Skeletal muscle satellite cell (primary cell): ENCODE measurements at regions not wholly inside any gene's neighbourhood (a gene's known extent, or its start where the extent isn't known, plus 50 kb on each side); places are given as distances from the start of the nearest gene placed in this dataset.
"Not testable (repeated sequence)": the region's sequence is repeated elsewhere in the genome, so short reads cannot be mapped to it uniquely, and the experiment has no call there.

Source experiments
- H3K27me3 ChIP-seq: 2 replicates; pipeline ENCODE4 v1.7.0; 2013; ENCODE audit warnings: low read length; ENCODE audit not compliant: control insufficient read depth, insufficient read depth
- H3K36me3 ChIP-seq: 2 replicates; pipeline ENCODE4 v1.7.0; 2013; ENCODE audit warnings: mild to moderate bottlenecking, control low read depth, low read length; ENCODE audit not compliant: insufficient read depth
- H3K4me1 ChIP-seq: 2 replicates; pipeline ENCODE4 v1.7.0; 2013; ENCODE audit warnings: low read length; ENCODE audit not compliant: control insufficient read depth, insufficient read depth
- H3K4me2 ChIP-seq: 2 replicates; pipeline ENCODE4 v1.7.0; 2013; ENCODE audit warnings: mild to moderate bottlenecking, low read length
- H3K4me3 ChIP-seq: 2 replicates; pipeline ENCODE4 v1.7.0; 2013; ENCODE audit warnings: low read length
- H3K9ac ChIP-seq: 2 replicates; pipeline ENCODE4 v1.7.0; 2013; ENCODE audit warnings: mild to moderate bottlenecking, low read depth, low read length, moderate library complexity
- H3K9me3 ChIP-seq: replicated peaks from 2 replicates; pipeline ENCODE4 v1.7.0; 2013; ENCODE audit warnings: mild to moderate bottlenecking, control low read depth, low read length

- Histone ChIP-seq H3K27me3 (no peaks in the 10 kb centered on the region), H3K9ac (no peak overlapping the region), H3K4me1 (peaks cover 9% of the 10 kb centered on the region), H3K4me2 (no peak overlapping the region), H3K36me3 (no peaks in the 10 kb centered on the region), H3K4me3 (no peak overlapping the region), H3K9me3 (no peaks in the 10 kb centered on the region)
Measured at GRCh38 chr4:164343472-164343976, 410.4 kb upstream of the SMIM31 start.

DNA sequence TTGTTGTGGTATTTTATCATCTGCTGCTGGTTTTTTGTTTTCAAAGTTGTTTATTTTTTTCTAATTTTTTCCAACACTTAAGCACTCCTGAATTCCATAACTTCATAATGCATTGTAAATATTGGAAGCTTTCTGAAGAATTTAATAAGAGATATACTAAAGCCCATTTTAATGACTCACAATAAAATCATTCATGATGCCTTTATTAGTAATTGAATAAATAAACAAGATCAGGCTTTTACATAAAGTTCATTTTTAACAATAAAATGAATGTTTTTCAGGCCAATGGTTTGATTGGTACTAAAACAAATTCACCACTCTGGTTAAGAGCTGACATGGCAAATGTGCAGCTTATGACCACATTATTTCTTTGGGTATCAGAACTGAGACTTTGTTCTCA is 408.2 kb upstream of the SMIM31 start:
- peaks cover 26% of the 10 kb centered on the region for H3K4me1 ChIP-seq
- no peak overlapping the region for H3K4me2 ChIP-seq
- no peaks in the 10 kb centered on the region for H3K9me3 ChIP-seq
- no peaks in the 10 kb centered on the region for H3K27me3 ChIP-seq
- no peak overlapping the region for H3K4me3 ChIP-seq
- H3K36me3 ChIP-seq, result no peaks in the 10 kb centered on the region
- no peak overlapping the region for H3K9ac ChIP-seq

- peaks cover 26% of the 10 kb centered on the region for H3K4me1 ChIP-seq
- no peaks in the 10 kb centered on the region for H3K9me3 ChIP-seq
- peak overlapping the region; percentile 35 for H3K4me2 ChIP-seq
- no peaks in the 10 kb centered on the region for H3K27me3 ChIP-seq
- H3K4me3 ChIP-seq, result no peak overlapping the region
- H3K36me3 ChIP-seq, result no peaks in the 10 kb centered on the region
- H3K9ac ChIP-seq, result no peak overlapping the region
Measured at GRCh38 chr4:164350061-164350460, 403.9 kb upstream of the SMIM31 start.

DNA sequence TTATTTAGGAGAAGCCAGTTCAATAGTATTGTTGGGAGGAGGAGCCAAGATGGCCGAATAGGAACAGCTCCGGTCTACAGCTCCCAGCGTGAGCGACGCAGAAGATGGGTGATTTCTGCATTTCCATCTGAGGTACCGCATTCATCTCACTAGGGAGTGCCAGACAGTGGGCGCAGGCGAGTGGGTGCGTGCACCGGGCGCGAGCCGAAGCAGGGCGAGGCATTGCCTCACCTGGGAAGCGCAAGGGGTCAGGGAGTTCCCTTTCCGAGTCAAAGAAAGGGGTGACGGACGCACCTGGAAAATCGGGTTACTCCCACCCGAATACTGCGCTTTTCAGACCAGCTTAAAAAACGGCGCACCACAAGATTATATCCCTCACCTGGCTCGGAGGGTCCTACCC is 403.2 kb upstream of the SMIM31 start:
- not testable (repeated sequence) for H3K9me3 ChIP-seq, H3K4me3 ChIP-seq, H3K9ac ChIP-seq, H3K36me3 ChIP-seq, H3K27me3 ChIP-seq, H3K4me2 ChIP-seq
- H3K4me1 ChIP-seq, result peaks cover 21% of the 10 kb centered on the region

GRCh38 chr4:164357957-164358356 is 396.0 kb upstream of the SMIM31 start:
- H3K36me3 ChIP-seq, result no peaks in the 10 kb centered on the region
- H3K27me3 ChIP-seq, result no peaks in the 10 kb centered on the region
- no peak overlapping the region for H3K9ac ChIP-seq
- H3K4me1 ChIP-seq, result no peaks in the 10 kb centered on the region
- H3K4me2 ChIP-seq, result no peak overlapping the region
- H3K4me3 ChIP-seq, result no peak overlapping the region
- no peaks in the 10 kb centered on the region for H3K9me3 ChIP-seq

- H3K36me3 ChIP-seq, result no peaks in the 10 kb centered on the region
- H3K27me3 ChIP-seq, result no peaks in the 10 kb centered on the region
- no peaks in the 10 kb centered on the region for H3K4me1 ChIP-seq
- no peak overlapping the region for H3K4me2 ChIP-seq
- H3K9ac ChIP-seq, result no peak overlapping the region
- no peak overlapping the region for H3K4me3 ChIP-seq
- H3K9me3 ChIP-seq, result no peaks in the 10 kb centered on the region
Measured at GRCh38 chr4:164358400-164358799, 395.5 kb upstream of the SMIM31 start.

DNA sequence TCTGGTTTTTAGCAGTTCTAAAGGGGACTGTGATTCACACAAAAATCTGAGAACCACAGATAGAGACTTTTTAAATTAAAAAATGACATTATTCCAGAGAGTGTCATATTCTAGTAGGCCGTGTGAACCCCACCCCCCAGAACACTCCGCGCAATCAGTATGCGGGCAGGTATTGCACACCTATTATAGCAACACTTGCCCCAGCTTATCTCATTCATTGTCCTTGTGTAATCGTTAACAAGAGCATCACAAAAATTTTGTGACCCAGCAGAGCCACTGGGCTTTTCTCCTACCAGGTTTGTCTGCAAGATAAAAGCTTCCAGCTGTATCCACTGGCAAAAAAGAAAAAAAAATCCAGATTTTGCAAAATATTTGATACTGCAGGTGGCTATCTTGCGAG is 394.1 kb upstream of the SMIM31 start:
- no peaks in the 10 kb centered on the region for H3K9me3 ChIP-seq
- no peak overlapping the region for H3K9ac ChIP-seq
- no peaks in the 10 kb centered on the region for H3K4me1 ChIP-seq
- no peak overlapping the region for H3K4me2 ChIP-seq
- H3K4me3 ChIP-seq, result no peak overlapping the region
- H3K27me3 ChIP-seq, result no peaks in the 10 kb centered on the region
- no peaks in the 10 kb centered on the region for H3K36me3 ChIP-seq

GRCh38 chr4:164368894-164369293 is 385.0 kb upstream of the SMIM31 start:
- Histone ChIP-seq H3K36me3 (no peaks in the 10 kb centered on the region), H3K4me1 (no peaks in the 10 kb centered on the region), H3K9ac (no peak overlapping the region), H3K27me3 (no peaks in the 10 kb centered on the region), H3K4me3 (no peak overlapping the region), H3K4me2 (no peak overlapping the region), H3K9me3 (no peaks in the 10 kb centered on the region)

DNA sequence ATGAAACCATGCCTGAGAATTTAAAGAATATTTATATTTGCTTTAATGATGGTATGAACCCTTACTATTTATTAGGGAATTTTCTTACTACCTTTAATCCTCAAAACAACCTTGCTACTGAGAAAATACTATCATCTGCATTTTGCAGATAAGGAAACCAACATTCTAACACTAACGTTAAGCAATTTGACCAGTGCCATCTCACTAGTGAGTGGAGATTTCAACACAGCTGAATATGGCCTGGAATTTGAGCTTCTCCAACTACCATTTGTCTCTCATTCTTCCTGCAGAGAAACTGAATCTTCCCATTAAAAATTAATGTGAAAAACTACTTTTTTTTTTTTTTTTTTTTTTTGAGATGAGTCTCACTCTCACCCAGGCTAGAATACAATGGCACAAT is 380.9 kb upstream of the SMIM31 start:
- no peak overlapping the region for H3K9ac ChIP-seq
- no peaks in the 10 kb centered on the region for H3K36me3 ChIP-seq
- H3K4me2 ChIP-seq, result no peak overlapping the region
- H3K4me1 ChIP-seq, result no peaks in the 10 kb centered on the region
- no peak overlapping the region for H3K4me3 ChIP-seq
- H3K27me3 ChIP-seq, result no peaks in the 10 kb centered on the region
- H3K9me3 ChIP-seq, result no peaks in the 10 kb centered on the region

GRCh38 chr4:164377277-164377676 is 376.7 kb upstream of the SMIM31 start:
- Histone ChIP-seq H3K27me3 (no peaks in the 10 kb centered on the region), H3K4me1 (no peaks in the 10 kb centered on the region), H3K9me3 (no peaks in the 10 kb centered on the region), H3K36me3 (no peaks in the 10 kb centered on the region), H3K9ac (no peak overlapping the region), H3K4me3 (no peak overlapping the region), H3K4me2 (no peak overlapping the region)

DNA sequence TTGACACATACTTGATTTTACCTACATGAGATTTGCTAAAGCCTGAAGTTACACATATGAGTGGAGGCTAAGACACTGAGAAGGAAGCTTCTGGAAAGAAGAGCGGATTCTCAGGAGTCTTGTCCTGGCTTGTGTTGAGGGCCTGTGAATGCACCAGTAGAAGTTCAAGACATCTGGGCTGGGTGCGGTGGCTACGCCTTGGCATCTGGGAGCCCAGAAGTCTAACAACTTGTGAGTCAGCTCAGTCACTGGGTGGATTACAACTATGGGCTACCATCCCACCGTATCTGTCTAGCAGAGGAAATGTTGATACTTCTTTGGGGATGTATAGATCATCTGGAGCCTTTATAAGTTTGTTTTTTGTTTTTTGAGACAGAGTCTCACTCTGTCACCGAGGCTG is 375.6 kb upstream of the SMIM31 start:
- no peak overlapping the region for H3K4me3 ChIP-seq
- no peak overlapping the region for H3K4me2 ChIP-seq
- H3K4me1 ChIP-seq, result peaks cover 5% of the 10 kb centered on the region
- H3K9me3 ChIP-seq, result no peaks in the 10 kb centered on the region
- no peak overlapping the region for H3K9ac ChIP-seq
- no peaks in the 10 kb centered on the region for H3K36me3 ChIP-seq
- no peaks in the 10 kb centered on the region for H3K27me3 ChIP-seq

- Histone ChIP-seq H3K9me3 (no peaks in the 10 kb centered on the region), H3K4me2 (no peak overlapping the region), H3K4me1 (peaks cover 9% of the 10 kb centered on the region), H3K9ac (no peak overlapping the region), H3K27me3 (no peaks in the 10 kb centered on the region), H3K4me3 (no peak overlapping the region), H3K36me3 (no peaks in the 10 kb centered on the region)
Measured at GRCh38 chr4:164379694-164380093, 374.2 kb upstream of the SMIM31 start.
